Mesenchymal stem cell (in vitro differentiated cells and primary cell): ENCODE measurements at regions not wholly inside any gene's neighbourhood (a gene's known extent, or its start where the extent isn't known, plus 50 kb on each side); places are given as distances from the start of the nearest gene placed in this dataset.

Source experiments
- DNase-seq: peaks from one replicate; pipeline ENCODE4 v3.0.0-alpha.2; 2013
- H2AFZ ChIP-seq: one replicate; pipeline ENCODE4 v1.6.1; 2013; ENCODE audit warnings: low read depth, mild to moderate bottlenecking, control low read depth, inconsistent platforms, low read length, moderate library complexity
- H2AK5ac ChIP-seq: 2 replicates; pipeline ENCODE4 v1.6.1; 2013; ENCODE audit warnings: low read length, moderate library complexity, mild to moderate bottlenecking, inconsistent platforms; ENCODE audit not compliant: severe bottlenecking
- H2BK120ac ChIP-seq: one replicate; pipeline ENCODE4 v1.6.1; 2013; ENCODE audit warnings: low read depth, mild to moderate bottlenecking, inconsistent platforms, low read length, moderate library complexity
- H2BK12ac ChIP-seq, 2 experiments: one replicate each; pipeline ENCODE4 v1.6.1; 2013; ENCODE audit warnings: inconsistent platforms in 2 of 2, low read length in 2 of 2, mild to moderate bottlenecking in 2 of 2, moderate library complexity in 2 of 2, control low read depth in 1 of 2
- H2BK15ac ChIP-seq: one replicate; pipeline ENCODE4 v1.6.1; 2013; ENCODE audit warnings: mild to moderate bottlenecking, low read depth, inconsistent platforms; ENCODE audit not compliant: poor library complexity, severe bottlenecking
- H2BK5ac ChIP-seq: 2 replicates; pipeline ENCODE4 v1.6.1; 2013; ENCODE audit warnings: low read depth, mild to moderate bottlenecking, low read length, control low read depth, inconsistent platforms; ENCODE audit not compliant: poor library complexity, severe bottlenecking
- H3K14ac ChIP-seq, 2 experiments: one replicate each; pipeline ENCODE4 v1.6.1; 2013; ENCODE audit warnings: inconsistent platforms in 2 of 2, low read length in 2 of 2, control low read depth in 1 of 2, mild to moderate bottlenecking in 1 of 2, moderate library complexity in 1 of 2
- H3K18ac ChIP-seq, 2 experiments: one replicate each; pipeline ENCODE4 v1.6.1; 2013; ENCODE audit warnings: inconsistent platforms in 2 of 2, low read length in 2 of 2, control low read depth in 1 of 2, low read depth in 1 of 2, mild to moderate bottlenecking in 1 of 2
- H3K23ac ChIP-seq, 2 experiments: one replicate each; pipeline ENCODE4 v1.6.1; 2013; ENCODE audit warnings: inconsistent platforms in 2 of 2, low read length in 2 of 2, mild to moderate bottlenecking in 2 of 2, moderate library complexity in 2 of 2, control low read depth in 1 of 2
- H3K27ac ChIP-seq: 2 replicates; pipeline ENCODE4 v1.5.1; 2013; ENCODE audit warnings: mild to moderate bottlenecking, moderate library complexity, low read length, control low read depth, inconsistent platforms; ENCODE audit not compliant: poor library complexity, severe bottlenecking
- H3K27me3 ChIP-seq, 2 experiments: 2 replicates each; pipeline versions ENCODE4 v1.6.1 to v1.7.0; 2013; ENCODE audit warnings: low read length in 2 of 2, mild to moderate bottlenecking in 2 of 2, moderate library complexity in 2 of 2, control low read depth in 1 of 2, inconsistent platforms in 1 of 2; ENCODE audit not compliant: control insufficient read depth in 1 of 2, insufficient read depth in 1 of 2
- H3K36me3 ChIP-seq, 2 experiments: 2 replicates each; pipeline versions ENCODE4 v1.6.1 to v1.7.0; 2013; ENCODE audit warnings: low read length in 2 of 2, control low read depth in 1 of 2, inconsistent platforms in 1 of 2, low read depth in 1 of 2, mild to moderate bottlenecking in 1 of 2; ENCODE audit not compliant: insufficient read depth in 2 of 2, control insufficient read depth in 1 of 2
- H3K4ac ChIP-seq, 2 experiments: one replicate each; pipeline ENCODE4 v1.6.1; 2013; ENCODE audit warnings: inconsistent platforms in 2 of 2, low read length in 2 of 2, mild to moderate bottlenecking in 2 of 2, moderate library complexity in 2 of 2, control low read depth in 1 of 2, low read depth in 1 of 2
- H3K4me1 ChIP-seq: 2 replicates; pipeline ENCODE4 v1.6.1; 2013; ENCODE audit warnings: low read depth, low read length, control low read depth; ENCODE audit not compliant: control insufficient read depth, insufficient read depth
- H3K4me2 ChIP-seq: 2 replicates; pipeline ENCODE4 v1.6.1; 2013; ENCODE audit warnings: low read length, mild to moderate bottlenecking, inconsistent platforms; ENCODE audit not compliant: poor library complexity, severe bottlenecking
- H3K4me3 ChIP-seq, 2 experiments: 2 replicates each; pipeline versions ENCODE4 v1.5.1 to v1.7.0; 2013; ENCODE audit warnings: low read length in 2 of 2, mild to moderate bottlenecking in 2 of 2, control low read depth in 1 of 2, low read depth in 1 of 2; ENCODE audit not compliant: insufficient read depth in 1 of 2
- H3K79me1 ChIP-seq: replicated peaks from 2 replicates; pipeline ENCODE4 v1.6.1; 2013; ENCODE audit warnings: mild to moderate bottlenecking, control low read depth, low read length, inconsistent platforms; ENCODE audit not compliant: poor library complexity, severe bottlenecking
- H3K9ac ChIP-seq: 2 replicates; pipeline ENCODE4 v1.7.0; 2013; ENCODE audit warnings: mild to moderate bottlenecking, low read length, moderate library complexity
- H3K9me3 ChIP-seq: 2 replicates; pipeline ENCODE4 v1.7.0; 2013; ENCODE audit warnings: mild to moderate bottlenecking, low read length; ENCODE audit not compliant: control insufficient read depth
- H4K8ac ChIP-seq: one replicate; pipeline ENCODE4 v1.6.1; 2013; ENCODE audit warnings: inconsistent platforms, mild to moderate bottlenecking, low read length, moderate library complexity
- H4K91ac ChIP-seq: one replicate; pipeline ENCODE4 v1.6.1; 2013; ENCODE audit warnings: mild to moderate bottlenecking, low read length, inconsistent platforms
- WGBS: methylation state at CpG from one replicate; pipeline ENCODE4 v1.1.7; 2013; ENCODE audit warnings: mixed read lengths; 5-methylcytosine and 5-hydroxymethylcytosine counted together

- Histone ChIP-seq H4K8ac (no peak overlapping the region), H3K4me1 (no peaks in the 10 kb centered on the region), H2AK5ac (no peak overlapping the region), H2BK120ac (no peak overlapping the region), H3K18ac (no peak overlapping the region), H3K9ac (no peak overlapping the region), H3K4ac (no peak overlapping the region), H2BK5ac (no peak overlapping the region), H3K27ac (no peak overlapping the region), H3K4me2 (no peak overlapping the region), H2AFZ (no peak overlapping the region), H3K4me3 (no peak overlapping the region), H2BK15ac (no peak overlapping the region), H3K36me3 (no peaks in the 10 kb centered on the region), H3K23ac (no peak overlapping the region), H3K9me3 (peaks cover 2% of the 10 kb centered on the region), H4K91ac (no peak overlapping the region), H3K79me1 (no peaks in the 10 kb centered on the region), H2BK12ac (no peak overlapping the region), H3K14ac (no peak overlapping the region), H3K27me3 (no peaks in the 10 kb centered on the region)
- DNase-seq: no peak
- WGBS: no CpG with 5 or more reads among the region's 2 CpGs
These were observed 200.2 kb upstream of the RBFOX1 start for GRCh38 chr16:7132465-7132864.

GRCh38 chr16:7124701-7125100, 207.9 kb upstream of the RBFOX1 start:
- H3K4ac ChIP-seq: no peak overlapping the region
- no peak for DNase-seq
- no peak overlapping the region for H3K27ac ChIP-seq
- 57% methylated on average over 4 of the region's 5 CpGs for WGBS
- H2AK5ac ChIP-seq: no peak overlapping the region
- no peak overlapping the region for H2AFZ ChIP-seq
- H3K23ac ChIP-seq: no peak overlapping the region
- H3K4me2 ChIP-seq: no peak overlapping the region
- no peak overlapping the region for H3K4me3 ChIP-seq
- H3K14ac ChIP-seq: no peak overlapping the region
- H3K36me3 ChIP-seq: no peaks in the 10 kb centered on the region
- H2BK120ac ChIP-seq: no peak overlapping the region
- H3K27me3 ChIP-seq: no peaks in the 10 kb centered on the region
- H3K18ac ChIP-seq: no peak overlapping the region
- H3K4me1 ChIP-seq: no peaks in the 10 kb centered on the region
- H4K91ac ChIP-seq: no peak overlapping the region
- H4K8ac ChIP-seq: no peak overlapping the region
- no peaks in the 10 kb centered on the region for H3K79me1 ChIP-seq
- no peak overlapping the region for H2BK12ac ChIP-seq
- H3K9me3 ChIP-seq: peaks cover 3% of the 10 kb centered on the region
- no peak overlapping the region for H2BK5ac ChIP-seq
- H3K9ac ChIP-seq: no peak overlapping the region
- H2BK15ac ChIP-seq: no peak overlapping the region

- H3K18ac ChIP-seq: no peak overlapping the region
- no peak overlapping the region for H3K27ac ChIP-seq
- no peak overlapping the region for H2BK12ac ChIP-seq
- H3K9ac ChIP-seq: no peak overlapping the region
- H3K79me1 ChIP-seq: no peaks in the 10 kb centered on the region
- no peaks in the 10 kb centered on the region for H3K36me3 ChIP-seq
- WGBS: no CpG with 5 or more reads among the region's 2 CpGs
- no peak overlapping the region for H4K8ac ChIP-seq
- no peak overlapping the region for H2BK120ac ChIP-seq
- no peak overlapping the region for H2BK15ac ChIP-seq
- H3K23ac ChIP-seq: no peak overlapping the region
- no peaks in the 10 kb centered on the region for H3K27me3 ChIP-seq
- H2AK5ac ChIP-seq: no peak overlapping the region
- H3K4me1 ChIP-seq: no peaks in the 10 kb centered on the region
- H2AFZ ChIP-seq: no peak overlapping the region
- no peak overlapping the region for H3K4me2 ChIP-seq
- no peak overlapping the region for H4K91ac ChIP-seq
- peaks cover 3% of the 10 kb centered on the region for H3K9me3 ChIP-seq
- no peak overlapping the region for H2BK5ac ChIP-seq
- no peak overlapping the region for H3K14ac ChIP-seq
- DNase-seq: no peak
- no peak overlapping the region for H3K4me3 ChIP-seq
- H3K4ac ChIP-seq: no peak overlapping the region
These were observed 208.4 kb upstream of the RBFOX1 start for GRCh38 chr16:7124242-7124641.

- no peak overlapping the region for H3K9ac ChIP-seq
- H2AK5ac ChIP-seq: no peak overlapping the region
- no peak overlapping the region for H2AFZ ChIP-seq
- H2BK5ac ChIP-seq: no peak overlapping the region
- H3K18ac ChIP-seq: no peak overlapping the region
- H4K91ac ChIP-seq: no peak overlapping the region
- DNase-seq: no peak
- no peak overlapping the region for H3K23ac ChIP-seq
- no peaks in the 10 kb centered on the region for H3K79me1 ChIP-seq
- no peak overlapping the region for H3K4ac ChIP-seq
- no peak overlapping the region for H3K27ac ChIP-seq
- H3K14ac ChIP-seq: no peak overlapping the region
- no peaks in the 10 kb centered on the region for H3K36me3 ChIP-seq
- WGBS: 42% methylated on average over 2 of the region's 3 CpGs
- no peak overlapping the region for H3K4me3 ChIP-seq
- no peaks in the 10 kb centered on the region for H3K9me3 ChIP-seq
- H2BK120ac ChIP-seq: no peak overlapping the region
- no peak overlapping the region for H3K4me2 ChIP-seq
- H2BK15ac ChIP-seq: no peak overlapping the region
- no peaks in the 10 kb centered on the region for H3K27me3 ChIP-seq
- H4K8ac ChIP-seq: no peak overlapping the region
- H3K4me1 ChIP-seq: no peaks in the 10 kb centered on the region
- no peak overlapping the region for H2BK12ac ChIP-seq
These were observed 215.9 kb upstream of the RBFOX1 start for GRCh38 chr16:7116734-7117133.
